Panc1 (cell line): ENCODE measurements at regions not wholly inside any gene's neighbourhood (a gene's known extent, or its start where the extent isn't known, plus 50 kb on each side); places are given as distances from the start of the nearest gene placed in this dataset.

Experiments used
- ATAC-seq: fragments of 200-7000 bp; cut with Tn5 transposase; 2 replicates; pipeline ENCODE4 v1.9.1; 2020; ENCODE audit warnings: mild to moderate bottlenecking, moderate library complexity
- BruUV-seq: library from RNA; stranded (reverse); fragments of 400-500 nt; replicated peaks from 2 replicates; lab custom pipeline; 2021; lab: Mats Ljungman, UMichigan
- CTCF ChIA-PET: fragments of 300-600 bp; sonication (Branson Sonifier 250); formaldehyde crosslinking; loops from one replicate; lab custom pipeline; 2022; ENCODE audit warnings: antibody characterized with exemption; lab: Charles Lee
- POLR2A ChIA-PET: fragments of 300-600 bp; sonication (Branson Sonifier 250); formaldehyde crosslinking; loops from one replicate; lab custom pipeline; 2022; ENCODE audit warnings: antibody characterized with exemption; lab: Charles Lee
- DNase-seq: peaks from one replicate; pipeline ENCODE4 v3.0.0-alpha.2; 2010; ENCODE audit warnings: low read depth, low spot score
- H3K27ac ChIP-seq: 2 replicates; pipeline ENCODE4 v1.5.1; 2011; ENCODE audit warnings: mild to moderate bottlenecking, low read length, inconsistent platforms
- H3K27me3 ChIP-seq: fragments of 200-500 bp; sonication (Bioruptor generic); 2 replicates; pipeline ENCODE4 v1.6.0; 2014; ENCODE audit warnings: low read length, inconsistent platforms; ENCODE audit not compliant: control insufficient read depth, insufficient read depth
- H3K36me3 ChIP-seq: fragments of 200-500 bp; sonication (Bioruptor generic); 2 replicates; pipeline ENCODE4 v1.5.1; 2014; ENCODE audit warnings: inconsistent platforms, mild to moderate bottlenecking, low read length, moderate library complexity; ENCODE audit not compliant: control insufficient read depth, insufficient read depth
- H3K4me1 ChIP-seq: 2 replicates; pipeline ENCODE4 v1.5.1; 2011; ENCODE audit warnings: inconsistent platforms, mild to moderate bottlenecking, low read length, moderate library complexity; ENCODE audit not compliant: control insufficient read depth, insufficient read depth
- H3K4me3 ChIP-seq, 2 experiments: 2 replicates each; pipeline ENCODE4 v1.5.1; 2011 to 2012; ENCODE audit warnings: low read depth in 2 of 2, low read length in 2 of 2, mild to moderate bottlenecking in 2 of 2, inconsistent platforms in 1 of 2, moderate library complexity in 1 of 2
- H3K9me3 ChIP-seq: fragments of 200-500 bp; sonication (Bioruptor generic); 2 replicates; pipeline ENCODE4 v1.5.1; 2014; ENCODE audit warnings: low read depth, mild to moderate bottlenecking, inconsistent platforms, low read length, moderate library complexity; ENCODE audit not compliant: control insufficient read depth, insufficient read depth
- POLR2AphosphoS5 ChIP-seq: IDR thresholded peaks from 2 replicates; pipeline ENCODE4 v1.6.1; 2012; ENCODE audit warnings: mild to moderate bottlenecking, low read depth, low read length, moderate library complexity
- REST ChIP-seq, 2 experiments: IDR thresholded peaks; 2 replicates each; pipeline ENCODE4 v1.6.1; 2011 to 2012; ENCODE audit warnings: low read depth in 2 of 2, control low read depth in 1 of 2, low read length in 1 of 2, mild to moderate bottlenecking in 1 of 2, moderate library complexity in 1 of 2; ENCODE audit not compliant: insufficient read depth in 1 of 2
- SIN3A ChIP-seq: IDR thresholded peaks from 2 replicates; pipeline ENCODE4 v1.6.1; 2012; ENCODE audit warnings: low read depth, mild to moderate bottlenecking, low read length, moderate library complexity, borderline replicate concordance; ENCODE audit not compliant: insufficient read depth
- TCF7L2 ChIP-seq: IDR thresholded peaks from 2 replicates; pipeline ENCODE4 v1.6.1; 2011; ENCODE audit warnings: mild to moderate bottlenecking, low read depth, low read length, inconsistent platforms
- in situ Hi-C: cut with HindIII; loops from 2 replicates; pipeline ENCODE4 v1.10.0; 2016; ENCODE audit warnings: low sequenced_read_pairs, low pct_unique_long_range_greater_than_20kb
- intact Hi-C: fragments of 100-400 bp; cut with micrococcal nuclease; formaldehyde crosslinking; loops from one replicate; pipeline ENCODE4 v1.10.0; 2022; ENCODE audit not compliant: unreplicated experiment
- TF ChIP-seq, protein P1 (sequence below): fragments of 450-650 bp; IDR thresholded peaks from 2 replicates; pipeline ENCODE4 v1.5.1; 2017; ENCODE audit warnings: mild to moderate bottlenecking

DNA sequence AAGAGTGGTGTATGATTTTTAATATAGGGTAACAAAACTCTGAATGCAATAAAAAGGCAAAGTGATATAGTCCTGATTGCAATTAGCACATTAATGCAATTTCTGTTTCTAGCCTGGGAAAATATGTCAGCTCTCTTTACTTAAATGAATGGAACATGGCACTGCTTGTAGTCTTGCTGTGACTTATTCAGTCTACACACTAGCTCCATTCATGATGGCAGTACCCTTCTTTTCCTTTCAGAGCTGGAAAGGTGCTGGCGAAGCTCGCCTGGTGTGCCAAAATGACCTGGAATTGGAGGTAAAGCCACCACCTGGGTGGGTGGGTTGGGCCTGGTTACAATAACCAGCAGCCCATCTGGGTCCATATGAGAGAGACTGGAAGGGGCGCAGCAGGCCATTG is 85.3 kb downstream of the ZNF365 start:
- ATAC-seq (no peak), DNase-seq (no peak)
- Histone ChIP-seq H3K9me3 (no peaks in the 10 kb centered on the region), H3K27me3 (no peaks in the 10 kb centered on the region), H3K27ac (no peak overlapping the region), H3K4me1 (0 out of 2 replicates have a peak, but pooled peaks cover 6% of the 10 kb centered on the region), H3K36me3 (no peaks in the 10 kb centered on the region), H3K4me3 (no peak overlapping the region)
- ChIA-PET POLR2A (interaction anchor here (0.7 kb wide), 1 partner anchor 33 kb away, joined by 3 read pairs; no protein-coding TSS in a partner anchor), CTCF (no interaction called here)
- TF ChIP-seq, protein P1, sequence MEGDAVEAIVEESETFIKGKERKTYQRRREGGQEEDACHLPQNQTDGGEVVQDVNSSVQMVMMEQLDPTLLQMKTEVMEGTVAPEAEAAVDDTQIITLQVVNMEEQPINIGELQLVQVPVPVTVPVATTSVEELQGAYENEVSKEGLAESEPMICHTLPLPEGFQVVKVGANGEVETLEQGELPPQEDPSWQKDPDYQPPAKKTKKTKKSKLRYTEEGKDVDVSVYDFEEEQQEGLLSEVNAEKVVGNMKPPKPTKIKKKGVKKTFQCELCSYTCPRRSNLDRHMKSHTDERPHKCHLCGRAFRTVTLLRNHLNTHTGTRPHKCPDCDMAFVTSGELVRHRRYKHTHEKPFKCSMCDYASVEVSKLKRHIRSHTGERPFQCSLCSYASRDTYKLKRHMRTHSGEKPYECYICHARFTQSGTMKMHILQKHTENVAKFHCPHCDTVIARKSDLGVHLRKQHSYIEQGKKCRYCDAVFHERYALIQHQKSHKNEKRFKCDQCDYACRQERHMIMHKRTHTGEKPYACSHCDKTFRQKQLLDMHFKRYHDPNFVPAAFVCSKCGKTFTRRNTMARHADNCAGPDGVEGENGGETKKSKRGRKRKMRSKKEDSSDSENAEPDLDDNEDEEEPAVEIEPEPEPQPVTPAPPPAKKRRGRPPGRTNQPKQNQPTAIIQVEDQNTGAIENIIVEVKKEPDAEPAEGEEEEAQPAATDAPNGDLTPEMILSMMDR = no peak
- TF ChIP-seq REST (IDR thresholded peaks at IDR 0.05; ENCODE audit: insufficient read depth in 1 of 2, low read depth in 2 of 2, low read length in 1 of 2) (no peak), TCF7L2 (no peak), SIN3A (no peak), POLR2AphosphoS5 (no peak)
- in situ Hi-C loops = no loop called here
- intact Hi-C loops = no loop called here
- no TSS peak for BruUV-seq

DNA sequence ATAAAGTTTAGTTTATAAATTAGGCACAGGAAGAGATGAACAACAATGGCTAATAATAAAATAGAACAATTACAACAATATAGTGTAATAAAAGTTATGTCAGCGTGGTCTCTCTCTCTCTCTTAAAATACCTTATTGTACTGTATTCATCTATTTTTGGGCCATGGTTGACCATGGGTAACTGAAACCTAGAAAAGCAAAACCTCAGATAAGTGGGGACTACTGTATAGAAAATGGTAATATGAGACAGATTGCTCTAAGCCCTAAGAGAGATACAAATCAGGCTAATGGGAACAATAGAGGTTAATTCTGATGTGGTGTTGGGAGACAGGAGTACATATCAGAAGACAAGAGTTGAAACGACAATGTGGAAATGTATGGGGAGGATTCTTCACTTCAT is 86.2 kb downstream of the ZNF365 start:
- Histone ChIP-seq H3K4me1 (no peaks in the 10 kb centered on the region), H3K9me3 (no peaks in the 10 kb centered on the region), H3K36me3 (no peaks in the 10 kb centered on the region), H3K4me3 (no peak overlapping the region), H3K27me3 (no peaks in the 10 kb centered on the region), H3K27ac (no peak overlapping the region)
- in situ Hi-C loops = no loop called here
- ChIA-PET POLR2A (interaction anchor here (0.7 kb wide), 1 partner anchor 33 kb away, joined by 3 read pairs; no protein-coding TSS in a partner anchor), CTCF (no interaction called here)
- ATAC-seq (no peak), DNase-seq (no peak)
- TF ChIP-seq TCF7L2 = no peak
- no peak for TF ChIP-seq SIN3A
- TF ChIP-seq, protein P1 = no peak
- TF ChIP-seq REST (IDR thresholded peaks at IDR 0.05; ENCODE audit: insufficient read depth in 1 of 2, low read depth in 2 of 2, low read length in 1 of 2) = no peak
- TF ChIP-seq POLR2AphosphoS5 = no peak
- BruUV-seq = no TSS peak
- intact Hi-C loops = no loop called here
